GM12891 (cell line): ENCODE measurements at regions not wholly inside any gene's neighbourhood (a gene's known extent, or its start where the extent isn't known, plus 50 kb on each side); places are given as distances from the start of the nearest gene placed in this dataset.
"Not testable (repeated sequence)": the region's sequence is repeated elsewhere in the genome, so short reads cannot be mapped to it uniquely, and the experiment has no call there.

Source experiments
- DNase-seq: peaks from one replicate; pipeline ENCODE4 v3.0.0; 2011; ENCODE audit warnings: low spot score; ENCODE audit not compliant: insufficient read length
- FAIRE-seq: peaks from 2 replicates; lab custom pipeline; 2011; peaks lifted over from hg19 to GRCh38; lab: Jason Lieb, UNC

GRCh38 chr16:18263046-18263445 is 73.5 kb downstream of the NPIPA8 start:
- not testable (repeated sequence) for FAIRE-seq, DNase-seq

DNA sequence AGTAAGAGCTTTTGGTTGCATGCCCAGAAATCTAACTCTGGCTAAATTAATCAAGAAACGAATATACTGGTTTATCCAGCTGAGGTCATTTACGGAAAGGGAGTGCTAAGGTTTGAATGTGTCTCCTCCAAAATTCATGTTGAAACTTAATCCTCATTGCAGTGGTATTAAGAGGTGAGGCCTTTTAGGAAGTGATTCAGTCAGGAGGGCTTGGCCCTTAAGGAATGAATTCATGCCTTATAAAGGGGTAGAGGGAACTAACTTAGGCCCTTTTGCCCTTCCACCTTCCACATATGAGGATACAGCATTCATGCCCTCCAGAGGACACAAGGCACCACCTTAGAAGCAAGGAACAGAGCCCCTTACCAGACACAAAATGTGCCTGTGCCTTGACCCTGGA is 74.7 kb downstream of the NPIPA8 start:
- not testable (repeated sequence) for DNase-seq, FAIRE-seq

GRCh38 chr16:18259496-18260176 is 76.9 kb downstream of the NPIPA8 start:
- not testable (repeated sequence) for FAIRE-seq, DNase-seq

GRCh38 chr16:18252943-18253342 is 83.6 kb downstream of the NPIPA8 start:
- not testable (repeated sequence) for FAIRE-seq

DNA sequence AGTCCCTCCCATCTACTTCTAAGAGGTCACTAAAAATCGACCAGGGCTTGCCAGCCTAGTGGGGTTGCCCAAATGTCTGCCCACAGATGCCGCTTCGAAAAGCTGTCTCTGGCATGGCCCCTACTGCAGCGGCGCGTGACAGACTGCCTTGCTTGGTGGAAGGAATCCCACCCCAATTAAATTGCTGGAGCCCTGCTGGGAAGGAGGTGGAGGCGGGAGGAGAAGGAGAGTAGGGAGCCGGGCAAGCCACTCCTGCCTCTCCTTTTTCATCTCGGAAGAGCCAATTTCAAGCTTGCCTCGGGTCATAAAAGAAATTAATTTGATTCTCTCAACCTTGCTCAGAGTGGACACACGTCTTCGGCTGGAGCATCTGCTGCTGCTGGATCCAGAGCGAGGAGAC is 106.0 kb downstream of the NPIPA8 start:
- DNase-seq, FAIRE-seq: not testable (repeated sequence)

More at GRCh38 chr16:18252943-18253342, 83.6 kb downstream of the NPIPA8 start:
- not testable (repeated sequence) for DNase-seq

GRCh38 chr16:18222054-18223009 is 114.2 kb downstream of the NPIPA8 start:
- not testable (repeated sequence) for FAIRE-seq, DNase-seq

- DNase-seq, FAIRE-seq: not testable (repeated sequence)
Measured at GRCh38 chr16:18217741-18218140, 118.8 kb downstream of the NPIPA8 start.

GRCh38 chr16:18216814-18217213 is 119.7 kb downstream of the NPIPA8 start:
- not testable (repeated sequence) for DNase-seq, FAIRE-seq

DNA sequence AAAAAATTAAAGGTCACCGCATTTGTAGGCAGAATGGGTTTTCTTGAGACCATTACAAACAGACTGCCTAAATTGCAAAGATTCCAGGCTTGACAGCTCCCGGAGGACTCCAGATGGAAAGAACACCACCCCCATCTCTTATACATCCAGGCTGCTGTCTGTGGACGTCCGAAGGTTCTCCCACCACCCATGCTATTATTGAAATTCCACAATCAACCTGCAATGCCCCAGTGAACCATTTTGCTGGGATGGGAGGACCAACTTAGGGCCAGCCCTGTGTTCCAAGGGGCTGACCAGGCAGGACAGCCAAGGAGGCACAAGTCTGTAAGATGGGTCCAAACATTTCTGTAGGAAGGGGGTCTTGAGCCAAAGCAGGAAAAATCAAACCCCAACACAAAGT is 122.7 kb downstream of the NPIPA8 start:
- not testable (repeated sequence) for FAIRE-seq, DNase-seq

DNA sequence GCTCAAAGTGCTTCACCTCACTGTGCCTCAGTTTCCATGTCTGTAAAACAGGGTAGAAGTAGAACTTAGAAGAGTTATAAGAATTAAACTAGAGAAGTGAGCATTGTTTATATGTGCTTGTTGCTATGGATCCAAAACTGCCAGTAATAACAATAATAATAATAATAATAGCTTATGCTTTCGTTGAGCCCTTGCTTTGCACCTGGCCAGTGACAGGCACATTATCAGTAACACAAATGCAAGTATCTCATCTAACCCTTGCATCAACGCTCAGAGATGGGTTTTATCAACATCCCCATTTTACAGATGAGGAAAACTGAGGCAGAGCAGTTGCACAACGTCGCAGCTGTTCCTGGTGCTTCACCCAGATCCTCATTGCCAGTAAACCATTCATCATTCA is 125.0 kb downstream of the NPIPA8 start:
- FAIRE-seq = not testable (repeated sequence)

GRCh38 chr16:18204786-18205185 is 131.8 kb downstream of the NPIPA8 start:
- not testable (repeated sequence) for FAIRE-seq, DNase-seq

More for the DNA sequence above, 125.0 kb downstream of the NPIPA8 start:
- DNase-seq = not testable (repeated sequence)

DNA sequence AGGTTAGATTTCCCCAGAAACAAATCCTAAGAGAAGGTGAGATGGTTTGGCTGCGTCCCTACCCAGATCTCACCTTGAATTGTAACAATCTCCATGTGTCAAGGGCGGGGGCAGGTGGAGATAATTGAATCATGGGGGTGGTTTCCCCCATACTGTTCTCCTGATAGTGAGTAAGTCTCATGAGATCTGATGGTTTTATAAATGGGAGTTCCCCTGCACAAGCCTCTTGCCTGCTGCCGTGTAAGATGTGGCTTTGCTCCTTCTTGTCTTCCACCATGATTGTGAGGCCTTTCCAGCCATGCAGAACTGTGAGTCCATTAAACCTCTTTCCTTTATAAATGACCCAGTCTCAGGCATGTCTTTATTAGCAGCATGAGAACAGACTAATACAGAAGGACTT is 132.2 kb downstream of the NPIPA8 start:
- not testable (repeated sequence) for FAIRE-seq, DNase-seq

- FAIRE-seq, DNase-seq: not testable (repeated sequence)
Measured at GRCh38 chr16:18201511-18201910, 135.0 kb downstream of the NPIPA8 start.

GRCh38 chr16:18192389-18192788 is 144.1 kb downstream of the NPIPA8 start:
- FAIRE-seq, DNase-seq: not testable (repeated sequence)

- DNase-seq, FAIRE-seq: not testable (repeated sequence)
Measured at GRCh38 chr16:18190179-18190578, 146.4 kb downstream of the NPIPA8 start.

DNA sequence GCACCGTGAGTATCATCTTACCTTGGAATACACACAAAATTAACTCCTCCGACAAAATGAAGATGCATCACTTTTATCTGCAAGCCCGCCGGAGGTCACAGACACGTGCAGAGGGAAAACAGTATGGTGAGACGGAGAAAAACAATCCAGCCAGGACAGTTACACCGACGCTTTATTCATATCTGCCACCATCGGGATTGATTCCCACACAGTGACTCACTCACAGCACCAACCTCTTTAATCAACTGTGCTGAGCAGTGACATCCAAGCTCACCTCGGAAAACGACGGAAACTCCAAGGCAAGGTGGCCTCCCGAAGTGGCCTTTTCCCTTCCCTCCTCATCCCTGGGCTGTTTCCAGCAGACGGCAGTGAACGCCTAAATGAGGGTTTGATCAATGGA is 151.8 kb downstream of the NPIPA8 start:
- not testable (repeated sequence) for FAIRE-seq

DNA sequence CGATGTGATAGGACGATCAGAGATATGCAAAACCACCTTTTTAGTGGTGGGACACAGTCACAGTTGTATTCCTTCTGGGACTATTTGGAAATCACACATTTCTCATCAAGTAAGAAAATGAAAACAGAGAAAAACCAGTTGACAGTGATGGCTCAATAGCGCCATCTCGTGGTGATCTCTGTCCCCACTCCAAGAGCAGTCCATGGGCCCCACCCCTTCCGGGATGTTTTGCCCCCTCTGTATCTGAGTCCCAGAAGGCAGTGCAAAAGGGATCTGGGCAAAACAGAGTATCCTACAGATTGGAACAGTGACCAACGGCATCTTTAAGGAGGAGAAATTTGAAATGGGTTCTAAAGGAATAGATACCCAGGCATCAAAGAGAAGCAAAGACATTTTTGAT is 155.5 kb downstream of the NPIPA8 start:
- not testable (repeated sequence) for DNase-seq
- FAIRE-seq = peak; percentile 76

More for the DNA sequence above, 151.8 kb downstream of the NPIPA8 start:
- DNase-seq = not testable (repeated sequence)

- not testable (repeated sequence) for FAIRE-seq
Measured at GRCh38 chr16:18173945-18174497, 162.5 kb downstream of the NPIPA8 start.

DNA sequence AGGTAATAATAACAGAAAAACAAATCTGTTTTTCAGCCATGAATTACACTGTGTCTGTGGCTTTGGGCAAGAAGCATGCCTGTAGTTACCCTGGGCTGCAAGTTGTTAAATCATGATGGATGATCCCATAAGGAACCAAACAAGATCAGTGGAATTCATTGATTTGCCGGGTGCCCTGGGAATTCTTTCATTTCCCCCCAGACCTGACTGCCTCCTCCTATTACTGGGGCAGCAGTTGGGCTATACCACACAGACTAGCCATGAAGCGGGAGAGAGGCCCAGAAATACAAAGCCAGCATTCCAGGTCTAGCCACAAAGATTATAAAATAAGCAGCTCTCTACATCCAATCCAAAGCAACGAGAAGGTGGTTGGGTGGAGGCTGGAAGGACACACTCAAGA is 174.2 kb downstream of the NPIPA8 start:
- not testable (repeated sequence) for DNase-seq, FAIRE-seq

More at GRCh38 chr16:18173945-18174497, 162.5 kb downstream of the NPIPA8 start:
- DNase-seq = not testable (repeated sequence)
